ENCODE measurements at regions not wholly inside any gene's neighbourhood (a gene's known extent, or its start where the extent isn't known, plus 50 kb on each side); places are given as distances from the start of the nearest gene placed in this dataset.

GRCh38 chr1:232302376-232303221 lies 327.3 kb downstream of the SIPA1L2 start:
- TF ChIP-seq CTCF (IDR thresholded peaks at IDR 0.05; ENCODE audit: insufficient read depth, low read length) (no peak), GABPA (IDR thresholded peaks at IDR 0.05; ENCODE audit: low read depth) (no peak), POLR2AphosphoS5 (IDR thresholded peaks at IDR 0.05; ENCODE audit: low read depth) (no peak), REST (IDR thresholded peaks at IDR 0.05; ENCODE audit: insufficient replicate concordance, low read depth) (no peak), SPI1 (IDR thresholded peaks at IDR 0.05; ENCODE audit: borderline replicate concordance, low read depth) (no peak)
- H3K27me3 ChIP-seq (ENCODE audit: insufficient read depth, poor library complexity, severe bottlenecking): peaks cover 4% of the 10 kb centered on the region
- no peak for DNase-seq (ENCODE audit: low read depth in 1 of 2, low spot score in 1 of 2)
- H3K27ac ChIP-seq (replicated peaks): no peak overlapping the region
- no peak overlapping the region for H3K4me3 ChIP-seq (replicated peaks; ENCODE audit: insufficient read depth, low read length)

GRCh38 chr1:232301246-232301645 lies 328.7 kb downstream of the SIPA1L2 start:
- Histone ChIP-seq H3K27me3 (ENCODE audit: insufficient read depth, poor library complexity, severe bottlenecking) (peaks cover 6% of the 10 kb centered on the region), H3K27ac (replicated peaks) (no peak overlapping the region), H3K4me3 (replicated peaks; ENCODE audit: insufficient read depth, low read length) (no peak overlapping the region)
- DNase-seq (ENCODE audit: low read depth in 1 of 2, low spot score in 1 of 2): no peak
- TF ChIP-seq CTCF (IDR thresholded peaks at IDR 0.05; ENCODE audit: insufficient read depth, low read length) (no peak), REST (IDR thresholded peaks at IDR 0.05; ENCODE audit: insufficient replicate concordance, low read depth) (no peak), GABPA (IDR thresholded peaks at IDR 0.05; ENCODE audit: low read depth) (no peak), SPI1 (IDR thresholded peaks at IDR 0.05; ENCODE audit: borderline replicate concordance, low read depth) (no peak), POLR2AphosphoS5 (IDR thresholded peaks at IDR 0.05; ENCODE audit: low read depth) (no peak)

GRCh38 chr1:232300466-232300865 lies 329.5 kb downstream of the SIPA1L2 start:
- Histone ChIP-seq H3K4me3 (replicated peaks; ENCODE audit: insufficient read depth, low read length) (no peak overlapping the region), H3K27me3 (ENCODE audit: insufficient read depth, poor library complexity, severe bottlenecking) (peaks cover 6% of the 10 kb centered on the region), H3K27ac (replicated peaks) (no peak overlapping the region)
- TF ChIP-seq CTCF (IDR thresholded peaks at IDR 0.05; ENCODE audit: insufficient read depth, low read length) (no peak), GABPA (IDR thresholded peaks at IDR 0.05; ENCODE audit: low read depth) (no peak), REST (IDR thresholded peaks at IDR 0.05; ENCODE audit: insufficient replicate concordance, low read depth) (no peak), POLR2AphosphoS5 (IDR thresholded peaks at IDR 0.05; ENCODE audit: low read depth) (no peak), SPI1 (IDR thresholded peaks at IDR 0.05; ENCODE audit: borderline replicate concordance, low read depth) (no peak)
- no peak for DNase-seq (ENCODE audit: low read depth in 1 of 2, low spot score in 1 of 2)
